Immature natural killer cell (primary cell): ENCODE measurements at regions not wholly inside any gene's neighbourhood (a gene's known extent, or its start where the extent isn't known, plus 50 kb on each side); places are given as distances from the start of the nearest gene placed in this dataset.

Experiments
- DNase-seq, 3 donors: peaks; one replicate each; pipeline ENCODE4 v3.0.0; 2022; ENCODE audit warnings: mixed read lengths in 1 of 3
- H3K27ac Mint-ChIP-seq, 6 donors: one replicate each; pipeline ENCODE4 v1.8.0; 2020; ENCODE audit warnings: mixed read lengths in 6 of 6, mild to moderate bottlenecking in 5 of 6, inconsistent platforms in 4 of 6, moderate library complexity in 3 of 6
- H3K27me3 Mint-ChIP-seq, 3 donors: one replicate each; pipeline ENCODE4 v1.8.0; 2020 to 2021; ENCODE audit warnings: low read depth in 3 of 3, mild to moderate bottlenecking in 3 of 3, mixed read lengths in 3 of 3, moderate library complexity in 3 of 3, inconsistent platforms in 1 of 3
- H3K36me3 Mint-ChIP-seq, 3 donors: one replicate each; pipeline ENCODE4 v1.8.0; 2020; ENCODE audit warnings: mixed read lengths in 3 of 3, inconsistent platforms in 2 of 3, mild to moderate bottlenecking in 2 of 3
- H3K4me1 Mint-ChIP-seq, 2 donors: one replicate each; pipeline ENCODE4 v1.8.0; 2020; ENCODE audit warnings: inconsistent platforms in 2 of 2, mild to moderate bottlenecking in 2 of 2, mixed read lengths in 2 of 2, moderate library complexity in 1 of 2
- H3K4me3 Mint-ChIP-seq, 5 donors: one replicate each; pipeline ENCODE4 v1.8.0; 2020; ENCODE audit warnings: mild to moderate bottlenecking in 5 of 5, mixed read lengths in 5 of 5, inconsistent platforms in 3 of 5, moderate library complexity in 3 of 5
- H3K9me3 Mint-ChIP-seq, 6 donors: one replicate each; pipeline ENCODE4 v1.8.0; 2020; ENCODE audit warnings: mild to moderate bottlenecking in 6 of 6, mixed read lengths in 6 of 6, inconsistent platforms in 4 of 6, moderate library complexity in 3 of 6

- no peak overlapping the region for H3K4me3 Mint-ChIP-seq
- no peaks in the 10 kb centered on the region for H3K4me1 Mint-ChIP-seq
- peaks cover 0 to 2% (median 0%) of the 10 kb centered on the region in 3 donors for H3K27me3 Mint-ChIP-seq
- no peak overlapping the region for H3K27ac Mint-ChIP-seq
- peaks cover 0 to 2% (median 0%) of the 10 kb centered on the region in 6 donors for H3K9me3 Mint-ChIP-seq
- H3K36me3 Mint-ChIP-seq = no peaks in the 10 kb centered on the region
- DNase-seq = no peak
Measured at GRCh38 chr12:19005257-19005801, 124.2 kb upstream of the PLEKHA5 start.

GRCh38 chr12:19006626-19007137 lies 122.9 kb upstream of the PLEKHA5 start:
- no peaks in the 10 kb centered on the region for H3K4me1 Mint-ChIP-seq
- no peak overlapping the region for H3K4me3 Mint-ChIP-seq
- H3K27ac Mint-ChIP-seq = no peak overlapping the region
- no peaks in the 10 kb centered on the region for H3K36me3 Mint-ChIP-seq
- H3K9me3 Mint-ChIP-seq = peaks cover 0 to 2% (median 0%) of the 10 kb centered on the region in 6 donors
- H3K27me3 Mint-ChIP-seq = peaks cover 0 to 2% (median 2%) of the 10 kb centered on the region in 3 donors
- DNase-seq = no peak

- Mint-ChIP-seq H3K27me3 (peaks cover 0 to 2% (median 2%) of the 10 kb centered on the region in 3 donors), H3K9me3 (peaks cover 0 to 2% (median 0%) of the 10 kb centered on the region in 6 donors), H3K36me3 (no peaks in the 10 kb centered on the region), H3K27ac (no peak overlapping the region), H3K4me3 (no peak overlapping the region), H3K4me1 (no peaks in the 10 kb centered on the region)
- DNase-seq = no peak
Measured at GRCh38 chr12:19008102-19008501, 121.4 kb upstream of the PLEKHA5 start.

DNA sequence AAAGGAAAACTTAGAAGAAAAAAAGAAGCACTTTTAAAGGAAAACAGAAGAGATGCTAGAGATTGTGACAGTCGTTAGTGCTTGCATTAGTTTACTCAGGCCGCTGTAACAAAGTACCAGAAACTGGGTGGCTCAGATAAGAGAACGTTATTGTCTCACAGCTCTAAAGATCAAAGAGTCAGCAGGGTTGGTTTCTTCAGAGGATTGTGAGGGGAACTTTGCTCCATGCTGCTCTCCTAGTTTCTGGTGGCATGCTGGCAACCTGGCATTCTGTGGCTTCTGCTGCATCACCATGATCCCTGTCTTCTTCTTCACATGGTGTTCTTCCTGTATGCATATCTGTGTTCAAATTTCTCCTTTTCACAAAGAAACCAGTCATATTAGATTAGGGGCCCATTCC lies 119.4 kb upstream of the PLEKHA5 start:
- Mint-ChIP-seq H3K36me3 (no peaks in the 10 kb centered on the region), H3K4me3 (no peak overlapping the region), H3K4me1 (no peaks in the 10 kb centered on the region), H3K27me3 (peaks cover under 1 to 2% (median under 1%) of the 10 kb centered on the region in 3 donors), H3K9me3 (peaks cover 0 to 2% (median under 1%) of the 10 kb centered on the region in 6 donors), H3K27ac (no peak overlapping the region)
- DNase-seq = no peak

- no peak overlapping the region for H3K27ac Mint-ChIP-seq
- H3K4me1 Mint-ChIP-seq = no peaks in the 10 kb centered on the region
- H3K9me3 Mint-ChIP-seq = peaks cover 0 to 5% (median under 1%) of the 10 kb centered on the region in 6 donors
Measured at GRCh38 chr12:19010726-19011125, 118.8 kb upstream of the PLEKHA5 start.

DNA sequence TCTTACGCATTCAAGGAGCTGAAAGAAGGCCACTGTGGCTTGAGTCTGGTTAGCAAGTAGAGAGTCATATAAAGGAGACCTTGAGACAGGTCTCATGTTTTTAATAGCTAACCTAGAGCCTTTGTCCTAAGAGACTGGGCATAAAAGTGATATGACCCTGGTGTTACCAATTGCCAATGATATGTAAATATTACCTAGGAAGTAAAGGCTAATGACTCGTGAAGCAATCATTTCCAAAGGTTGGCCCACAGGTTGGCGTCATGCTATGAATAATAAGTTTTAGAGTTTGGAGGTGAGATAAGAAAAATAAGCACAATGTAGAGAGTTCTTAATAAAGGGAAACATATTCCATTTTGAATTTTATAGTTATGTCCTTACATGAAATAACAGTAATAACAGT lies 116.6 kb upstream of the PLEKHA5 start:
- no peaks in the 10 kb centered on the region for H3K36me3 Mint-ChIP-seq
- peaks cover 0 to 5% (median under 1%) of the 10 kb centered on the region in 6 donors for H3K9me3 Mint-ChIP-seq
- peaks cover 0 to 2% (median 2%) of the 10 kb centered on the region in 3 donors for H3K27me3 Mint-ChIP-seq
- no peak overlapping the region for H3K4me3 Mint-ChIP-seq
- H3K4me1 Mint-ChIP-seq = no peaks in the 10 kb centered on the region
- DNase-seq = no peak
- H3K27ac Mint-ChIP-seq = no peak overlapping the region

More at GRCh38 chr12:19010726-19011125, 118.8 kb upstream of the PLEKHA5 start:
- Mint-ChIP-seq H3K27me3 (peaks cover 0 to 2% (median 2%) of the 10 kb centered on the region in 3 donors), H3K36me3 (no peaks in the 10 kb centered on the region), H3K4me3 (no peak overlapping the region)
- no peak for DNase-seq

- H3K4me1 Mint-ChIP-seq = no peaks in the 10 kb centered on the region
- H3K9me3 Mint-ChIP-seq = peaks cover 0 to 5% (median under 1%) of the 10 kb centered on the region in 6 donors
- no peak for DNase-seq
- no peak overlapping the region for H3K4me3 Mint-ChIP-seq
- peaks cover 0 to 2% (median 2%) of the 10 kb centered on the region in 3 donors for H3K27me3 Mint-ChIP-seq
- no peaks in the 10 kb centered on the region for H3K36me3 Mint-ChIP-seq
- no peak overlapping the region for H3K27ac Mint-ChIP-seq
Measured at GRCh38 chr12:19014240-19014639, 115.3 kb upstream of the PLEKHA5 start.

DNA sequence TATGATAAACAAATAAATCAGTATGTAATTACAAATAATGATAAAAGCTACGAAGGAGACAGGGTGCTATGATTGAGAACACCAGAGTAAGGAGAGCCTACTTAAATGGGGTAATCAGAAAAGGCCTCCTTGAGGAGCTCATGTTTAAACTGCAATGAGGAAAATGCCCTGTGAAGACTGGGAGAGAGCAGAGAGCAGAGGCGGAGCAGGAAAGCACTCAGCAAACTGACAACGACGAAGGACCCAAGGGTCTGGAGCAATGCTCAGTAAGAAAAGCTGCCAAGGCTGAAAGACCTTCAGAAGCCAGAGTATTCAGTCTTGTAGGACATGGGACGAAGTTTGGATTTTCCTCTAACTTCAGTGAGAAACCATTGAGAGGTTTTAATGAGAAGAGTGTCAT lies 114.2 kb upstream of the PLEKHA5 start:
- peaks cover 0 to 2% (median 2%) of the 10 kb centered on the region in 3 donors for H3K27me3 Mint-ChIP-seq
- no peak overlapping the region for H3K27ac Mint-ChIP-seq
- H3K4me3 Mint-ChIP-seq = no peak overlapping the region
- H3K4me1 Mint-ChIP-seq = no peaks in the 10 kb centered on the region
- peaks cover 0 to 5% (median 0%) of the 10 kb centered on the region in 6 donors for H3K9me3 Mint-ChIP-seq
- DNase-seq = no peak
- H3K36me3 Mint-ChIP-seq = no peaks in the 10 kb centered on the region

GRCh38 chr12:19018302-19018970 lies 111.1 kb upstream of the PLEKHA5 start:
- H3K4me1 Mint-ChIP-seq = no peaks in the 10 kb centered on the region
- no peak overlapping the region for H3K27ac Mint-ChIP-seq
- H3K27me3 Mint-ChIP-seq = peaks cover 0 to 3% (median 2%) of the 10 kb centered on the region in 3 donors
- no peak overlapping the region for H3K4me3 Mint-ChIP-seq
- peaks cover 0 to 5% (median 0%) of the 10 kb centered on the region in 6 donors for H3K9me3 Mint-ChIP-seq
- H3K36me3 Mint-ChIP-seq = no peaks in the 10 kb centered on the region
- DNase-seq = no peak

DNA sequence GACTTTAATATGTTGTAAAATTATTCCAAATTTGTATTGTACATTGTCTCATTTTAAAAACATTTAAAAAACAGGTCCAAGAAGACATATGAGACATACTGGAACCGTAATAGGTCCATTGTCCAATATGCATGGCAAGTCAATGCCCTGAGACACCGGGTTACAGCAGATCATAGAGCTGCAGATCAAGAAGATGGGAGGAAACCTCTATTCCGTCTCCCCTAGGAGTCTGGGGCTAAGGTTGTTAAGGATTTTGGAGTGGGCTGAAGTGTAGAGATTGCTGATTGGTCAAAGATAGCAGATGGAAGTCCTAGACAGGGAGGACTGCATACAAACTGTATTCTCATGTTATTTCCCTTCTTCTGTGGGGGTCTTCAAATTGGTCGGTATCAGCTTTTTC lies 108.3 kb upstream of the PLEKHA5 start:
- no peak overlapping the region for H3K4me3 Mint-ChIP-seq
- H3K27ac Mint-ChIP-seq = no peak overlapping the region
- H3K27me3 Mint-ChIP-seq = peaks cover 0 to 3% (median 0%) of the 10 kb centered on the region in 3 donors
- H3K36me3 Mint-ChIP-seq = no peaks in the 10 kb centered on the region
- DNase-seq = no peak
- no peaks in the 10 kb centered on the region for H3K9me3 Mint-ChIP-seq
- H3K4me1 Mint-ChIP-seq = no peaks in the 10 kb centered on the region

DNA sequence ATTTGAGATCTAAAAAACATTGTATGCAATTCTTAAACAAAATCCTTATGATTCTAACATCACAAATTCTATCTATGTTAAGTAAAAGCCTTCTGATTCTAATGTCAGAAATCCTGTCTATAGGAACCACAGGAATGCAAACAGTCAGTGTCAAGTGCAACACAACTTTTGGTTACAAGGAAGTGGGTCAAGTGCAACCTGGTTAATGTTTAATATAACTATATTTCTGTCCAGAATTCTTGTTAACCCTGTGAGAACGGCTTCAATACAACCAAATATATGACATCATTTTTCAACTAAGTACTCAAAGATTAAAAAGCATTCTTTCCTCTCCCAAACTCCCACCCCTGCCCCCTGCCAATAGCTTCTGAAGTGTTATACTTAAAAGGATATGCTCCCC lies 107.9 kb upstream of the PLEKHA5 start:
- Mint-ChIP-seq H3K36me3 (no peaks in the 10 kb centered on the region), H3K27ac (no peak overlapping the region), H3K4me3 (no peak overlapping the region), H3K4me1 (no peaks in the 10 kb centered on the region), H3K9me3 (no peaks in the 10 kb centered on the region), H3K27me3 (peaks cover 0 to 3% (median 0%) of the 10 kb centered on the region in 3 donors)
- no peak for DNase-seq

DNA sequence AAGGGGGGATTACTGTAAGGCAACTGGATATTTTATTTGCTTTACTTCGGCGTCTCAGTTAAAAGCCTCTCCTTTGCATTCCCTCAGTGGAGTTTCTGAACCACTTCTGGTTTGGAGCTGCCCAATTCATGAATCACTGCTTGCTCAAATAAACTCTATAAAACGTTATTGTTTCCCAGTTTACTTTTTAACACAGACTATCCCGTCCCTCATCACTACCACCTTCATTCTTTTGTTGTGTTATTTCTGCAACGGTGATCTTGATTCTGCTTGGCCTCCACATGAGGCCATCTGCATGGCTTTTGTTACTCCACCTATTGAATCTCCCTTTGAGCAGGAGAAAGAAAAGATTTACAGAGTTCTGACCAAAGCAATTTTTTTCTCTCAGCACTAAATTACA lies 104.0 kb upstream of the PLEKHA5 start:
- no peak overlapping the region for H3K4me3 Mint-ChIP-seq
- no peak overlapping the region for H3K27ac Mint-ChIP-seq
- H3K4me1 Mint-ChIP-seq = no peaks in the 10 kb centered on the region
- H3K27me3 Mint-ChIP-seq = peaks cover 0 to 3% (median 0%) of the 10 kb centered on the region in 3 donors
- DNase-seq = no peak
- H3K9me3 Mint-ChIP-seq = peaks cover 0 to 2% (median 0%) of the 10 kb centered on the region in 6 donors
- no peaks in the 10 kb centered on the region for H3K36me3 Mint-ChIP-seq

GRCh38 chr12:19026034-19026433 lies 103.5 kb upstream of the PLEKHA5 start:
- peaks cover 0 to 2% (median 0%) of the 10 kb centered on the region in 6 donors for H3K9me3 Mint-ChIP-seq
- peaks cover 0 to 2% (median 0%) of the 10 kb centered on the region in 3 donors for H3K27me3 Mint-ChIP-seq
- no peak overlapping the region for H3K27ac Mint-ChIP-seq
- H3K4me1 Mint-ChIP-seq = no peaks in the 10 kb centered on the region
- no peak for DNase-seq
- no peak overlapping the region for H3K4me3 Mint-ChIP-seq
- no peaks in the 10 kb centered on the region for H3K36me3 Mint-ChIP-seq

GRCh38 chr12:19026614-19027488 lies 102.7 kb upstream of the PLEKHA5 start:
- H3K4me1 Mint-ChIP-seq = no peaks in the 10 kb centered on the region
- H3K36me3 Mint-ChIP-seq = no peaks in the 10 kb centered on the region
- no peak overlapping the region for H3K27ac Mint-ChIP-seq
- DNase-seq = no peak
- H3K27me3 Mint-ChIP-seq = peaks cover 0 to 2% (median 0%) of the 10 kb centered on the region in 3 donors
- H3K9me3 Mint-ChIP-seq = peaks cover 0 to 2% (median 0%) of the 10 kb centered on the region in 6 donors
- no peak overlapping the region for H3K4me3 Mint-ChIP-seq
